Upper lobe of left lung (tissue), 6 donors: ENCODE measurements at regions not wholly inside any gene's neighbourhood (a gene's known extent, or its start where the extent isn't known, plus 50 kb on each side); places are given as distances from the start of the nearest gene placed in this dataset.
A peak's percentile ranks its signal among the peaks of the same experiment; 100 is the strongest.

Source experiments
- ATAC-seq, 2 donors: fragments of 200-7000 bp; cut with Tn5 transposase; one replicate each; pipeline ENCODE4 v1.9.1; 2022; ENCODE audit warnings: mild to moderate bottlenecking in 2 of 2, moderate library complexity in 2 of 2; ENCODE audit not compliant: low FRiP score in 2 of 2
- DNase-seq, 2 donors: peaks; one replicate each; pipeline ENCODE4 v3.0.0-alpha.2; 2019 to 2020
- H3K27ac ChIP-seq, 4 donors: fragments of 200-600 bp; sonication (generic); one replicate each; pipeline ENCODE4 v1.5.1; 2016 to 2019
- H3K27me3 ChIP-seq, 4 donors: fragments of 200-600 bp; sonication (generic); one replicate each; pipeline ENCODE4 v1.5.1; 2017 to 2019
- H3K36me3 ChIP-seq, 4 donors: fragments of 200-600 bp; sonication (generic); one replicate each; pipeline ENCODE4 v1.5.1; 2016 to 2019
- H3K4me1 ChIP-seq, 4 donors: fragments of 200-600 bp; sonication (generic); one replicate each; pipeline ENCODE4 v1.5.1; 2018 to 2019
- H3K4me3 ChIP-seq, 4 donors: fragments of 200-600 bp; sonication (generic); one replicate each; pipeline ENCODE4 v1.5.1; 2017 to 2019; ENCODE audit warnings: mild to moderate bottlenecking in 2 of 4, moderate library complexity in 1 of 4
- H3K9me3 ChIP-seq, 4 donors: fragments of 200-600 bp; sonication (generic); one replicate each; pipeline ENCODE4 v1.5.1; 2018 to 2019
- EP300 ChIP-seq, 4 donors: sonication (generic); formaldehyde crosslinking; IDR thresholded peaks; one replicate each; pipeline ENCODE4 v1.5.1; 2017; ENCODE audit warnings: antibody characterized with exemption in 4 of 4, control low read depth in 2 of 4
- POLR2A ChIP-seq, 4 donors: fragments of 450-650 bp; IDR thresholded peaks; one replicate each; pipeline ENCODE4 v1.5.1; 2016 to 2017; ENCODE audit warnings: antibody characterized with exemption in 4 of 4, mild to moderate bottlenecking in 2 of 4
- POLR2AphosphoS5 ChIP-seq, 2 donors: sonication (generic); formaldehyde crosslinking; IDR thresholded peaks; one replicate each; pipeline ENCODE4 v1.5.1; 2017; ENCODE audit warnings: antibody characterized with exemption in 2 of 2
- WGBS, 2 donors: methylation state at CpG; one replicate each; pipeline ENCODE4 v1.1.5; 2017 to 2018; 5-methylcytosine and 5-hydroxymethylcytosine counted together
- TF ChIP-seq, protein P1 (sequence below), 6 experiments: fragments of 450-650 bp in 4 of 6; fragments of 200-600 bp in 2 of 6; sonication (generic) in 2 of 6; IDR thresholded peaks; one replicate each; pipeline ENCODE4 v1.5.1; 2016 to 2019; ENCODE audit warnings: antibody characterized with exemption in 6 of 6
- donor health status: DM: no; HTN: no; CAD: no; lungs with moderate emphysema.
- donor health status: DM: no; HTN: yes; CAD: no; lungs with severe emphysema.

DNA sequence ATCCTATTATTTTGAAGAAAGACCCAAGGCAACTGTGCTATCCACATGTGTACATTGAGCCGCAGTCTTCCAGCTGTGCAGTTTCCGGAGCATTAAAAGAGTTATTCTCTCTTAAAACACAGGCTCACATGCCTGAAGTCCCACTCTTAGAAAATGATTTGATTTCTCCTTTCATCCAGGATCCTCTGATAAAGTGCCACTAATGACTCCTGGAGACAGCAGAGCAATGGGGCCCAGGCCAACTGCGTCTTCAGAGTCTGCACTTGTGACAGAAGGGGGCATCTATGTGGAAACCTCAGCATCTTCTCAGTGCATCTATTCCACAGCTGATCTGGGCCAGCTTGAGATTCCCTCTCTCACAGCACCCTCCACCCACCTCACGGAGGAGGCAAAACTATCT, 482.1 kb upstream of the AKR1E2 start:
- DNase-seq, result no peak
- Histone ChIP-seq H3K27ac (peak overlapping the region in 2 of 4 donors; percentile 34 to 60), H3K4me1 (peaks cover 7 to 14% (median 9%) of the 10 kb centered on the region in 4 donors), H3K36me3 (no peaks in the 10 kb centered on the region), H3K27me3 (no peaks in the 10 kb centered on the region), H3K9me3 (no peaks in the 10 kb centered on the region), H3K4me3 (no peak overlapping the region)
- TF ChIP-seq POLR2A (IDR thresholded peaks at IDR 0.05) (no peak), EP300 (IDR thresholded peaks at IDR 0.05) (no peak), POLR2AphosphoS5 (IDR thresholded peaks at IDR 0.05) (no peak)
- TF ChIP-seq, protein P1, sequence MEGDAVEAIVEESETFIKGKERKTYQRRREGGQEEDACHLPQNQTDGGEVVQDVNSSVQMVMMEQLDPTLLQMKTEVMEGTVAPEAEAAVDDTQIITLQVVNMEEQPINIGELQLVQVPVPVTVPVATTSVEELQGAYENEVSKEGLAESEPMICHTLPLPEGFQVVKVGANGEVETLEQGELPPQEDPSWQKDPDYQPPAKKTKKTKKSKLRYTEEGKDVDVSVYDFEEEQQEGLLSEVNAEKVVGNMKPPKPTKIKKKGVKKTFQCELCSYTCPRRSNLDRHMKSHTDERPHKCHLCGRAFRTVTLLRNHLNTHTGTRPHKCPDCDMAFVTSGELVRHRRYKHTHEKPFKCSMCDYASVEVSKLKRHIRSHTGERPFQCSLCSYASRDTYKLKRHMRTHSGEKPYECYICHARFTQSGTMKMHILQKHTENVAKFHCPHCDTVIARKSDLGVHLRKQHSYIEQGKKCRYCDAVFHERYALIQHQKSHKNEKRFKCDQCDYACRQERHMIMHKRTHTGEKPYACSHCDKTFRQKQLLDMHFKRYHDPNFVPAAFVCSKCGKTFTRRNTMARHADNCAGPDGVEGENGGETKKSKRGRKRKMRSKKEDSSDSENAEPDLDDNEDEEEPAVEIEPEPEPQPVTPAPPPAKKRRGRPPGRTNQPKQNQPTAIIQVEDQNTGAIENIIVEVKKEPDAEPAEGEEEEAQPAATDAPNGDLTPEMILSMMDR (IDR thresholded peaks at IDR 0.05), result no peak
- ATAC-seq, result no peak
- WGBS, 2 donors, result 86 to 89% methylated on average over 4 of the region's 4 CpGs

DNA sequence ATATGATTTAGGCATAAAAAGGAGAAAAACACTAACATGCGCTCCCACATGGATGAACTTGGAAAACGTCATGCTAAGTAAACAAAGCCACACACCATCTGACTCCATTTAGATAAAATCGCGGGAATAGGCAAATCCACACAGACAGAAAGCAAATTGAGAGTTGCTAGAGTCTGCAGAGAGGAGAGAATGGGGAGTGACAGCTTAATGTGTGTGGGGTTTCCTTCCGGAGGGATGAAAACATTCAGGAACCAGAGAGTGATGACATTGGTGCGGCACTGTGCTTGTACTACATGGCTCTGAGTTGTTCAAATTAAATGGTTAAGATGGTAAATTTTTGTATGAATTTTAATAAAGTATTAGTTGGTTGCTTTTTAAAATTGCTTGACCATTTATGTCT, 482.9 kb upstream of the AKR1E2 start:
- Histone ChIP-seq H3K27ac (no peak overlapping the region), H3K9me3 (no peaks in the 10 kb centered on the region), H3K4me1 (peaks cover 7 to 14% (median 9%) of the 10 kb centered on the region in 4 donors), H3K36me3 (no peaks in the 10 kb centered on the region), H3K4me3 (no peak overlapping the region), H3K27me3 (no peaks in the 10 kb centered on the region)
- WGBS, 2 donors, result 94% methylated on average over 6 of the region's 6 CpGs
- no peak for TF ChIP-seq POLR2A (IDR thresholded peaks at IDR 0.05)
- no peak for TF ChIP-seq EP300 (IDR thresholded peaks at IDR 0.05)
- TF ChIP-seq POLR2AphosphoS5 (IDR thresholded peaks at IDR 0.05), result no peak
- TF ChIP-seq, protein P1 (IDR thresholded peaks at IDR 0.05), result no peak
- ATAC-seq (no peak), DNase-seq (no peak)

DNA sequence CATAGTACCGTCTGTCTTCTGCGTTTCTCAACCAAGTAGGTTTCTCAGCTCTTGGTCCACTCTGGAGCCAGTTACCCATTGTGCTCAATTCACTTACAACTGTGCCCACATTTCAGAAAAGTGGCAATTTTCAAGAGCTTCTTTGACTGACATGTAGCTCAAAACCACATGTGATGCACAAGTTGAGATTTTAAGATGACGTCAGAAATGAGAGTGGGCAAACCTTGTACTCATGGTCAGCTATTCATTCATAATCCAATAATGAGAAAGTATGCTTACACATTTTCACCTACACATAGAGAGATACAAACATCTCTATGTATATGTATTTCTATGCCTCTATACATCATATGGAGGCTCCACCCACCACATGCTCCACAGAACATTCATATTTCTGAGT, 487.2 kb upstream of the AKR1E2 start:
- 97% methylated on average over 3 of the region's 3 CpGs for WGBS, 2 donors
- H3K4me1 ChIP-seq, result no peaks in the 10 kb centered on the region
- no peak overlapping the region for H3K27ac ChIP-seq
- ATAC-seq (no peak), DNase-seq (no peak)
- no peak for TF ChIP-seq POLR2A (IDR thresholded peaks at IDR 0.05)
- no peak for TF ChIP-seq POLR2AphosphoS5 (IDR thresholded peaks at IDR 0.05)
- TF ChIP-seq, protein P1 (IDR thresholded peaks at IDR 0.05), result no peak
- TF ChIP-seq EP300 (IDR thresholded peaks at IDR 0.05), result no peak
- no peaks in the 10 kb centered on the region for H3K27me3 ChIP-seq
- H3K9me3 ChIP-seq, result no peaks in the 10 kb centered on the region
- no peak overlapping the region for H3K4me3 ChIP-seq
- no peaks in the 10 kb centered on the region for H3K36me3 ChIP-seq

DNA sequence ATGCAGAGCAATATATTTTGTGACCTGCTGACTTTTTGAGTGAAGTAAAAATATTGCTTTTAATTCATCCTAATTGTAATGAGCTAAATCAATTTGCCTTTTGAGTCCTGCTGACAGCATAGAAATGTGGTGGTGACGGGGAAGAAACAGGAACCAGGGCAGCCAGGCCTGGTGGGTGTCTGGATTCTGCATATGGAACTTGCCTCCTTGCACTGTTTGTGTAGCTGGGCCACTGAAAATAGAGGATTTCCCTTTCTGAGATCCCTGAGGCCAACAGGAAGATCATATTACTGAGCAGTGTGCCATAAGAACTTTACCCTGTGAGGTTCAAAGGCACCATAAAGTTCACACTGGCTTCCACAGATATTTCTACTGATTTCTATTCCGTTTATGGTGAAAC, 488.4 kb upstream of the AKR1E2 start:
- DNase-seq (no peak), ATAC-seq (no peak)
- no peaks in the 10 kb centered on the region for H3K27me3 ChIP-seq
- no peak overlapping the region for H3K4me3 ChIP-seq
- TF ChIP-seq, protein P1 (IDR thresholded peaks at IDR 0.05), result no peak
- TF ChIP-seq POLR2AphosphoS5 (IDR thresholded peaks at IDR 0.05) (no peak), EP300 (IDR thresholded peaks at IDR 0.05) (no peak)
- H3K4me1 ChIP-seq, result no peaks in the 10 kb centered on the region
- no peak overlapping the region for H3K27ac ChIP-seq
- H3K9me3 ChIP-seq, result no peaks in the 10 kb centered on the region
- no peaks in the 10 kb centered on the region for H3K36me3 ChIP-seq
- 82 to 89% methylated on average over 2 of the region's 2 CpGs for whole genome bisulfite sequencing, 2 donors

DNA sequence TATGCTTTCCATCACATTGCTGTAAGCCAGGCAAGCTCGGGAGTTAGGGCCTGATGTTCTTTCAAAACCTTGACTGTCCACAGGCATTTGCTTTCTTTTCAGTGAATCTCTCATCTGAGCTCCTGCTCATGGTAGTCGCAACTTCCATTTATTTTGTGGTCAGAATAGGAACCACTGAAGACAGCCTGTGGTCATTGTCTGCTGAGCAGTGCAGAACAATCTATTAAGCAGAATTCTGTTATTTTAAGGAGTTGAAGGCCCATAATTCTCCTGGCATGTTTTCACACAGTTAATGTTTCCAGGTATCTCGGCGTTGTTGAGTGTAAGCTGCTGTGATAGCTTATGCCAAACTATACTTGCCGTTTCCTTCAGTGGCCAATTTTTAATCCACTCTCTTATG, 491.1 kb upstream of the AKR1E2 start:
- H3K4me1 ChIP-seq, result no peaks in the 10 kb centered on the region
- 82 to 86% methylated on average over 5 of the region's 5 CpGs for WGBS, 2 donors
- no peak for TF ChIP-seq POLR2AphosphoS5 (IDR thresholded peaks at IDR 0.05)
- no peak for TF ChIP-seq EP300 (IDR thresholded peaks at IDR 0.05)
- TF ChIP-seq, protein P1 (IDR thresholded peaks at IDR 0.05), result no peak
- no peak for TF ChIP-seq POLR2A (IDR thresholded peaks at IDR 0.05)
- DNase-seq (no peak), ATAC-seq (no peak)
- no peaks in the 10 kb centered on the region for H3K27me3 ChIP-seq
- no peaks in the 10 kb centered on the region for H3K9me3 ChIP-seq
- H3K4me3 ChIP-seq, result no peak overlapping the region
- no peak overlapping the region for H3K27ac ChIP-seq
- no peaks in the 10 kb centered on the region for H3K36me3 ChIP-seq
